ENCODE measurements at regions not wholly inside any gene's neighbourhood (a gene's known extent, or its start where the extent isn't known, plus 50 kb on each side); places are given as distances from the start of the nearest gene placed in this dataset.

GRCh38 chr2:237269138-237269875 is 144.7 kb downstream of the COL6A3 start:
- no peak for DNase-seq (ENCODE audit: low spot score)

- DNase-seq (ENCODE audit: low spot score), result no peak
These were observed 143.4 kb downstream of the COL6A3 start for GRCh38 chr2:237270520-237270919.

DNA sequence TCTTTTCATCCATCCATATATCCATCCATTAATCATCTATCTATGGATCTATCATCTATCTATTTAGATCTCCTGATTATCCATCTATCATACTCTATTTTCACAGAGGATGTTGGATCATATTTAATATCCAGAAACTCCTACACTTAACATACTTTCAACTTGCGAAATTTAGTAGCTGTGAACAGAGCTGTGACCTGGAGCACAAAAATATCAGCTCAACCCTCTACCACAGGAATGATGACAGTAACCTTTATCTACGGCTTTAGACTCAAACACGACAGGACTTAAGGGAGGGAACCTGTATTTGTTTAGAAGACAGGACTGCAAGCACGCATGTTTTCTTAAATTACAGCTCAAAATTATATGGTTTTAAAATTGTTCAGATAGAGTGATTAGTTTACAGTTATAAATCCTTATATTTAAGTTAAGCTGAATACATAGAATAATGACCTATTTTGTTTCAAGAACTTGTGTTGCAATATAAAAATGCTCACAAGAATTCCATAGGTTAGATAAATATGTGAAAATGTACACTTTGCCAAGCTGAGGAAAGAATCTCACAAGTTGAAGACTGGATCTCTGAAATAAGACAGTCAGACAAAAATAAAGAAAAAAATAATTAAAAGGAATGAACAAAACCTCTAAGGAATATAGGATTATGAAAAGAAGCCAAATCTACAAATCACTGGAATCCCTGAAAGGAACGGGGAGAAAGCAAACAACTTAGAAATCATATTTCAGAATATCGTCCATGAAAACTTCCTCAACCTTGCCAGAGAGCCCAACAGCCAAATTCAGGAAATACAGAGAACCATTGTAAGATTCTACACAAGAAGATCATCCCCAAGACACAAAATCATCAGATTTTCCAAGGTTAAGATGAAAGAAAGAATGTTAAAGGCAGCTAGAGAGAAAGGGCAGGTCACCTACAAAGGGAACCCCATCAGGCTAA is 142.0 kb downstream of the COL6A3 start:
- no peak for DNase-seq (ENCODE audit: low spot score)
